ENCODE measurements at regions not wholly inside any gene's neighbourhood (a gene's known extent, or its start where the extent isn't known, plus 50 kb on each side); places are given as distances from the start of the nearest gene placed in this dataset.

DNA sequence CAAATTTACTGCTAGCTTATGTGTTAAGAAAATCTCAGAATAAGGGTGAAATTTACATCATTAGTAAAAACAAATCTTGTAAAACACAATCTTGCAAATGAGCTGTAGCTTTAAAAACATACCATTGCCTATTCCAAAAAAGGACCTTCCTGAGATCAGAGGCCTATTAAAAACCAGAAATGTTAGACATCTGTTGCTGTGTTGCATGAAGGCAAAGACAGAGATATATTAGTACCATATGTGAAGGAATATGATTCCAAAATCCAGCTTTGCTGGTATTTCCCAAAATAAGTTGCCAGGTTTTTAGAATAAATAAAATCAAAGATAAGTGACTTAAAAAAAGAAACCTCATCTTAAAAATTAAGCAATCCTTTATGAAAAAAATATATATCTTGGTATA is 504.1 kb upstream of the CDIN1 start:
- no peak for TF ChIP-seq POLR2A (IDR thresholded peaks at IDR 0.05)
- TF ChIP-seq EP300 (IDR thresholded peaks at IDR 0.05): no peak
- TF ChIP-seq, protein P1, sequence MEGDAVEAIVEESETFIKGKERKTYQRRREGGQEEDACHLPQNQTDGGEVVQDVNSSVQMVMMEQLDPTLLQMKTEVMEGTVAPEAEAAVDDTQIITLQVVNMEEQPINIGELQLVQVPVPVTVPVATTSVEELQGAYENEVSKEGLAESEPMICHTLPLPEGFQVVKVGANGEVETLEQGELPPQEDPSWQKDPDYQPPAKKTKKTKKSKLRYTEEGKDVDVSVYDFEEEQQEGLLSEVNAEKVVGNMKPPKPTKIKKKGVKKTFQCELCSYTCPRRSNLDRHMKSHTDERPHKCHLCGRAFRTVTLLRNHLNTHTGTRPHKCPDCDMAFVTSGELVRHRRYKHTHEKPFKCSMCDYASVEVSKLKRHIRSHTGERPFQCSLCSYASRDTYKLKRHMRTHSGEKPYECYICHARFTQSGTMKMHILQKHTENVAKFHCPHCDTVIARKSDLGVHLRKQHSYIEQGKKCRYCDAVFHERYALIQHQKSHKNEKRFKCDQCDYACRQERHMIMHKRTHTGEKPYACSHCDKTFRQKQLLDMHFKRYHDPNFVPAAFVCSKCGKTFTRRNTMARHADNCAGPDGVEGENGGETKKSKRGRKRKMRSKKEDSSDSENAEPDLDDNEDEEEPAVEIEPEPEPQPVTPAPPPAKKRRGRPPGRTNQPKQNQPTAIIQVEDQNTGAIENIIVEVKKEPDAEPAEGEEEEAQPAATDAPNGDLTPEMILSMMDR (IDR thresholded peaks at IDR 0.05): no peak

Data from tibial nerve (tissue), 4 donors.